GM18505 (cell line): ENCODE measurements at regions not wholly inside any gene's neighbourhood (a gene's known extent, or its start where the extent isn't known, plus 50 kb on each side); places are given as distances from the start of the nearest gene placed in this dataset.

Source experiments
- ATAC-seq: cut with Tn5 transposase; IDR thresholded peaks from one replicate; pipeline ENCODE4 v1.9.1; 2021; ENCODE audit not compliant: unreplicated experiment
- POLR2A ChIP-seq: IDR thresholded peaks from 4 replicates; pipeline ENCODE4 v1.6.1; 2011; ENCODE audit warnings: borderline replicate concordance; ENCODE audit not compliant: insufficient read depth, insufficient read length; ENCODE audit errors: extremely low read depth

GRCh38 chr3:168583977-168584376 lies 488.3 kb upstream of the GOLIM4 start:
- TF ChIP-seq POLR2A, result no peak
- no peak for ATAC-seq

GRCh38 chr3:168582503-168582902 lies 486.8 kb upstream of the GOLIM4 start:
- ATAC-seq, result no peak
- TF ChIP-seq POLR2A, result no peak

GRCh38 chr3:168581771-168582225 lies 486.1 kb upstream of the GOLIM4 start:
- no peak for ATAC-seq
- TF ChIP-seq POLR2A, result no peak

- no peak for ATAC-seq
- no peak for TF ChIP-seq POLR2A
Measured at GRCh38 chr3:168579010-168579409, 483.3 kb upstream of the GOLIM4 start.

- no peak for ATAC-seq
- TF ChIP-seq POLR2A, result no peak
Measured at GRCh38 chr3:168575750-168576149, 480.0 kb upstream of the GOLIM4 start.

- ATAC-seq, result no peak
- TF ChIP-seq POLR2A, result no peak
Measured at GRCh38 chr3:168574455-168575158, 478.9 kb upstream of the GOLIM4 start.

- ATAC-seq, result no peak
- no peak for TF ChIP-seq POLR2A
Measured at GRCh38 chr3:168570404-168571155, 474.9 kb upstream of the GOLIM4 start.

- TF ChIP-seq POLR2A, result no peak
- no peak for ATAC-seq
Measured at GRCh38 chr3:168558728-168559411, 463.1 kb upstream of the GOLIM4 start.

GRCh38 chr3:168552251-168552650 lies 456.5 kb upstream of the GOLIM4 start:
- no peak for ATAC-seq
- no peak for TF ChIP-seq POLR2A

- TF ChIP-seq POLR2A, result no peak
- no peak for ATAC-seq
Measured at GRCh38 chr3:168548719-168549118, 453.0 kb upstream of the GOLIM4 start.

- ATAC-seq, result no peak
- no peak for TF ChIP-seq POLR2A
Measured at GRCh38 chr3:168546707-168547106, 451.0 kb upstream of the GOLIM4 start.

GRCh38 chr3:168545591-168545990 lies 449.9 kb upstream of the GOLIM4 start:
- ATAC-seq, result no peak
- TF ChIP-seq POLR2A, result no peak

GRCh38 chr3:168544097-168544957 lies 448.6 kb upstream of the GOLIM4 start:
- no peak for ATAC-seq
- TF ChIP-seq POLR2A, result no peak
